ENCODE measurements at regions not wholly inside any gene's neighbourhood (a gene's known extent, or its start where the extent isn't known, plus 50 kb on each side); places are given as distances from the start of the nearest gene placed in this dataset.

GRCh38 chr5:86909418-86910295 is 291.9 kb downstream of the COX7C start:
- no peak for TF ChIP-seq CTCF (conservative IDR thresholded peaks at IDR 0.05; ENCODE audit: low read depth, low read length)
- no peak overlapping the region for H3K4me3 ChIP-seq (ENCODE audit: low read depth, low read length)
- DNase-seq (ENCODE audit: low read depth) = no peak

GRCh38 chr5:86917117-86917579 is 299.4 kb downstream of the COX7C start:
- no peak overlapping the region for H3K4me3 ChIP-seq (ENCODE audit: low read depth, low read length)
- peak; percentile 4 for DNase-seq (ENCODE audit: low read depth)
- no peak for TF ChIP-seq CTCF (conservative IDR thresholded peaks at IDR 0.05; ENCODE audit: low read depth, low read length)

- TF ChIP-seq CTCF (conservative IDR thresholded peaks at IDR 0.05; ENCODE audit: low read depth, low read length) = no peak
- DNase-seq (ENCODE audit: low read depth) = no peak
- H3K4me3 ChIP-seq (ENCODE audit: low read depth, low read length) = no peak overlapping the region
These were observed 300.5 kb downstream of the COX7C start for GRCh38 chr5:86918246-86918645.

GRCh38 chr5:86926033-86926432 is 308.3 kb downstream of the COX7C start:
- no peak overlapping the region for H3K4me3 ChIP-seq (ENCODE audit: low read depth, low read length)
- no peak for TF ChIP-seq CTCF (conservative IDR thresholded peaks at IDR 0.05; ENCODE audit: low read depth, low read length)
- no peak for DNase-seq (ENCODE audit: low read depth)

GRCh38 chr5:86929123-86929766 is 311.5 kb downstream of the COX7C start:
- TF ChIP-seq CTCF (conservative IDR thresholded peaks at IDR 0.05; ENCODE audit: low read depth, low read length) = no peak
- H3K4me3 ChIP-seq (ENCODE audit: low read depth, low read length) = no peak overlapping the region
- DNase-seq (ENCODE audit: low read depth) = no peak

GRCh38 chr5:86951761-86952160 is 315.9 kb upstream of the RASA1 start:
- no peak overlapping the region for H3K4me3 ChIP-seq (ENCODE audit: low read depth, low read length)
- no peak for TF ChIP-seq CTCF (conservative IDR thresholded peaks at IDR 0.05; ENCODE audit: low read depth, low read length)
- DNase-seq (ENCODE audit: low read depth) = no peak
